ENCODE measurements at regions not wholly inside any gene's neighbourhood (a gene's known extent, or its start where the extent isn't known, plus 50 kb on each side); places are given as distances from the start of the nearest gene placed in this dataset.
A peak's percentile ranks its signal among the peaks of the same experiment; 100 is the strongest.

GRCh38 chrX:82998163-82998562 is 509.9 kb upstream of the POU3F4 start:
- H3K4me1 ChIP-seq: no peaks in the 10 kb centered on the region
- 91 to 97% methylated on average over 1 of the region's 1 CpG for WGBS, 2 donors
- no peak for TF ChIP-seq CTCF (IDR thresholded peaks at IDR 0.05)
- no peak for TF ChIP-seq POLR2A (IDR thresholded peaks at IDR 0.05)
- TF ChIP-seq POLR2AphosphoS5 (IDR thresholded peaks at IDR 0.05): no peak
- TF ChIP-seq EP300 (IDR thresholded peaks at IDR 0.05): no peak
- no peak overlapping the region for H3K27ac ChIP-seq
- H3K36me3 ChIP-seq: no peaks in the 10 kb centered on the region
- H3K4me3 ChIP-seq: no peak overlapping the region
- no peaks in the 10 kb centered on the region for H3K9me3 ChIP-seq
- no peaks in the 10 kb centered on the region for H3K27me3 ChIP-seq
- ATAC-seq (ENCODE audit: low FRiP score in 2 of 2) (no peak), DNase-seq (no peak)

- DNase-seq (no peak), ATAC-seq (ENCODE audit: low FRiP score in 2 of 2) (no peak)
- TF ChIP-seq POLR2A (IDR thresholded peaks at IDR 0.05) (no peak), CTCF (IDR thresholded peaks at IDR 0.05) (no peak), EP300 (IDR thresholded peaks at IDR 0.05) (no peak), POLR2AphosphoS5 (IDR thresholded peaks at IDR 0.05) (no peak)
- no peak overlapping the region for H3K27ac ChIP-seq
- H3K9me3 ChIP-seq: no peaks in the 10 kb centered on the region
- no peaks in the 10 kb centered on the region for H3K4me1 ChIP-seq
- WGBS, 2 donors: 63 to 80% methylated on average over 1 of the region's 1 CpG
- no peaks in the 10 kb centered on the region for H3K36me3 ChIP-seq
- no peak overlapping the region for H3K4me3 ChIP-seq
- no peaks in the 10 kb centered on the region for H3K27me3 ChIP-seq
Measured at GRCh38 chrX:83004012-83004411, 504.1 kb upstream of the POU3F4 start.

GRCh38 chrX:83008415-83008814 is 499.7 kb upstream of the POU3F4 start:
- H3K9me3 ChIP-seq: no peaks in the 10 kb centered on the region
- TF ChIP-seq CTCF (IDR thresholded peaks at IDR 0.05): peak in 5 of 6 experiments; percentile 14 to 62 (median 31)
- no peak for TF ChIP-seq POLR2A (IDR thresholded peaks at IDR 0.05)
- ATAC-seq (ENCODE audit: low FRiP score in 2 of 2) (no peak), DNase-seq (no peak)
- WGBS, 2 donors: 65 to 66% methylated on average over 6 of the region's 6 CpGs
- H3K27ac ChIP-seq: no peak overlapping the region
- H3K4me1 ChIP-seq: no peaks in the 10 kb centered on the region
- H3K27me3 ChIP-seq: no peaks in the 10 kb centered on the region
- H3K4me3 ChIP-seq: no peak overlapping the region
- H3K36me3 ChIP-seq: no peaks in the 10 kb centered on the region

GRCh38 chrX:83019258-83019657 is 488.8 kb upstream of the POU3F4 start:
- no peak for TF ChIP-seq POLR2A (IDR thresholded peaks at IDR 0.05)
- no peak for TF ChIP-seq EP300 (IDR thresholded peaks at IDR 0.05)
- TF ChIP-seq CTCF (IDR thresholded peaks at IDR 0.05): no peak
- TF ChIP-seq POLR2AphosphoS5 (IDR thresholded peaks at IDR 0.05): no peak
- Histone ChIP-seq H3K9me3 (no peaks in the 10 kb centered on the region), H3K4me3 (no peak overlapping the region), H3K36me3 (no peaks in the 10 kb centered on the region), H3K27ac (no peak overlapping the region), H3K27me3 (no peaks in the 10 kb centered on the region), H3K4me1 (no peaks in the 10 kb centered on the region)
- ATAC-seq (ENCODE audit: low FRiP score in 2 of 2) (no peak), DNase-seq (no peak)
- WGBS, 2 donors: 25 to 74% methylated on average over 1 of the region's 1 CpG

GRCh38 chrX:83022020-83022419 is 486.1 kb upstream of the POU3F4 start:
- 40 to 80% methylated on average over 1 of the region's 1 CpG for WGBS, 2 donors
- H3K9me3 ChIP-seq: peaks cover 0 to 10% (median 4%) of the 10 kb centered on the region in 4 donors

More at GRCh38 chrX:83022020-83022419, 486.1 kb upstream of the POU3F4 start:
- Histone ChIP-seq H3K4me3 (no peak overlapping the region), H3K27me3 (no peaks in the 10 kb centered on the region), H3K36me3 (no peaks in the 10 kb centered on the region), H3K4me1 (no peaks in the 10 kb centered on the region), H3K27ac (no peak overlapping the region)
- DNase-seq (peak in 1 of 2 donors; percentile 26), ATAC-seq (ENCODE audit: low FRiP score in 2 of 2) (no peak)
- TF ChIP-seq EP300 (IDR thresholded peaks at IDR 0.05) (no peak), POLR2AphosphoS5 (IDR thresholded peaks at IDR 0.05) (no peak), CTCF (IDR thresholded peaks at IDR 0.05) (no peak)

Data from upper lobe of left lung (tissue), 6 donors.